ENCODE measurements at regions not wholly inside any gene's neighbourhood (a gene's known extent, or its start where the extent isn't known, plus 50 kb on each side); places are given as distances from the start of the nearest gene placed in this dataset.
"Not testable (repeated sequence)": the region's sequence is repeated elsewhere in the genome, so short reads cannot be mapped to it uniquely, and the experiment has no call there.

- no peak for DNase-seq
These were observed 220.3 kb downstream of the CSNK1G3 start for GRCh38 chr5:123732257-123732656.

GRCh38 chr5:123722451-123722850 is 210.5 kb downstream of the CSNK1G3 start:
- DNase-seq, result no peak

GRCh38 chr5:123721675-123722276 is 209.8 kb downstream of the CSNK1G3 start:
- no peak for DNase-seq

DNA sequence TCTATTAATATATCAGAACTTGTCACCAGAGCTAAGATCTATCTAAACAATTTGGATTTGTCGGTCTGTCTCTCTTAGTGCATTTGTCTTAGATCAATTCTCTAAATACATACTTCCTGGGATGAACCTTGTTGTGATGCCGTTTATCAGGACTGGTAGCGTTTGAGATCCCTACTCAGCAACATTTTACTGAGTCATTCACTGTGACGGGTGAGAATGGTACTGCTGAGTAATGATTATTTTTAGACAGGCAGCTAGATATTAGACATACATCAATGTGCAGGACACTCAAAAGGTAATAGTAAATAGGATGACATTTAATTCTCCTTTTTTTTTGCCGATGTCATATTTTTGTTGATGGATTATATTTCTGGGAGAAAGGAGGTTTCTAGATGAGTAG is 209.0 kb downstream of the CSNK1G3 start:
- no peak for DNase-seq

- no peak for DNase-seq
These were observed 208.4 kb downstream of the CSNK1G3 start for GRCh38 chr5:123720339-123720738.

- no peak for DNase-seq
These were observed 207.0 kb downstream of the CSNK1G3 start for GRCh38 chr5:123719004-123719403.

GRCh38 chr5:123718238-123718637 is 206.3 kb downstream of the CSNK1G3 start:
- DNase-seq, result no peak

DNA sequence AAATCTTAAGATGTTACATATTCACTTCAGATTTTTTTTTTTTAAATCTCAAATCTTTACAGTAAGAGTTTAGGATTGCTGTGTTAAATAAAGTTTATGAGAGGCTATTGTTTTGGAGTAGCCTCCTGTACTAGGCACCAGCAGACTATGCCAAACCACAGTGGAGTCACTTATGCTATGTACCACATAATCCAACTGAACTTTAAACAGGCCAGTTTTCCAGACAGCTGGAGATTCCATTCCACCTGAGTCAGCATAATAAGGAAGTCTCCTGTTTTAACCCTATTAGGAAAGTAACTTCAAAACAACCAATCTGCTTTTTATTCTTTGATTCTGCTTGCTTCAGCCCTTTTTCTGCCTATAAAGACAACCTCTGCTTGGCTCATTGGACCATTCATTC is 205.2 kb downstream of the CSNK1G3 start:
- no peak for DNase-seq

- DNase-seq, result no peak
These were observed 198.1 kb downstream of the CSNK1G3 start for GRCh38 chr5:123710031-123710430.

DNA sequence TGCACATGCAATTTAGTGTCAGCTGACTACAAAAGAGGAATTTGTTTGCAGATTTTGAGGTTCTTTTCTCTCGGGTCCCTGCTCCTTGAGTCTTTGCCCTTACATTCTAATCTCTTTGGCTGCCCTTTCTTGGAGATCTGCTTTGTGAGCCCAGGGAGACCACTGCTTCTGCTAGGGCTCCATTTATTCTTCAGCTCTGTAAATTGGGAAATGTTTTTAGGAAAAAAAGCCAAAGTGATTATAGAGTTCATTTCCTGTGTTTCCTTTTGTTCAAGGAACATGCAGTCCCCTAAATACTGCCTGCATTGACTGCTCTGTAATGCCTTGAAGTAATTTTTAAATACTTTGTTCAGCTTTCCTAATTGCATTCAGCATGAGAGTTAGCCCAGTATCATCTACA is 197.4 kb downstream of the CSNK1G3 start:
- no peak for DNase-seq

DNA sequence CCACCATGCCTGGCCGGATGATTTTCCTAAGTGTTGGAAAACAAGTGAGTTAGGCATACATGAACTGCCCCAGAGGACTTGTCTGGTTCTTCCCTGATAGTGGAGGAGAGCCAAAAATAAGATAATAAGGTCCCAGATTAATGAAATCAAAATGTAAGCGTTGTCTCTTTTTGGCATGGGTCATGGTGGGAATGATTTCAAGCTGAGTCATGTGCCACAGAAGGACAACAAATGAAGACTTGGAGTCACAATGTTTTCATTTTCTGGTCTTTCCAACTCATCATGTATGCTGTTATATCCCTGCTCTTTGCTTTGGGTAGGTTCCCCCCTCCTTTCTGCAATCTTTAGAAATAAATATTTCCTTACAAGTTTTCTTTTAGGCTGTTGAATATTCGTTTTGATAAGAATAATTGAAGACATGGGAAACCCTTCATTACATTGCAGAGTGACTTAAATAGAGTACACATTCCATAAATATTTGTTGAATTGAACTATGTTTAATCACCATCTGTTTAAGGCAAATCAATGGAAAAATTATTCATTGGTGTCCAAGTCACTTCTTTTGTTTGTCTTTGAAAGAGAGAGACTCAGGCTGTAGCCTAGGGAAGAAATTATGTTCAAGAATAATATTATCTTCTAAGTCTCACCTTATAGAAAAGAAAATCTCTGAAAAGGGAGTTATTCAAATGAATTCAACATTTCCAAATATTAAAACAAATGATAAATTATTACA is 196.3 kb downstream of the CSNK1G3 start:
- DNase-seq, result no peak

DNA sequence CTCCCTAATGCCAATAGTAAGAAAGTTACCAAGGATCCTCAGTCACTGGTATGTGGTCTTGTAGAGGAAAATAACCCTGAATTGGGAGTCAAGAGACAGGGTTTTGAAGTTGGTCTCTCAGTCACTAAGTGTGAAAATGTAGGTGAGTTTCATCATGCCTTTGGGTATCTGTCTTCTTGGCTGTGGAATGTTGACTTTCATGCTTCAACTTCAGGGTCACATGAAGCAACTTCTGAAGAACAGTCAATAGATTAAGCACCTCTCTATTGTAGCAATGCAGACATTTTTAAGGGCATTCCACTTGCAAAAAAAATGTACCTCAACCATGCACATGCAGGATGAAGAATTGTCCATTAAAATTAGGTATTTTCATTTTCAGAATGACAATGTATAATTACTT is 194.6 kb downstream of the CSNK1G3 start:
- DNase-seq, result no peak

GRCh38 chr5:123705741-123706140 is 193.8 kb downstream of the CSNK1G3 start:
- no peak for DNase-seq

GRCh38 chr5:123701511-123702200 is 189.7 kb downstream of the CSNK1G3 start:
- DNase-seq, result no peak

- no peak for DNase-seq
These were observed 188.8 kb downstream of the CSNK1G3 start for GRCh38 chr5:123700624-123701287.

DNA sequence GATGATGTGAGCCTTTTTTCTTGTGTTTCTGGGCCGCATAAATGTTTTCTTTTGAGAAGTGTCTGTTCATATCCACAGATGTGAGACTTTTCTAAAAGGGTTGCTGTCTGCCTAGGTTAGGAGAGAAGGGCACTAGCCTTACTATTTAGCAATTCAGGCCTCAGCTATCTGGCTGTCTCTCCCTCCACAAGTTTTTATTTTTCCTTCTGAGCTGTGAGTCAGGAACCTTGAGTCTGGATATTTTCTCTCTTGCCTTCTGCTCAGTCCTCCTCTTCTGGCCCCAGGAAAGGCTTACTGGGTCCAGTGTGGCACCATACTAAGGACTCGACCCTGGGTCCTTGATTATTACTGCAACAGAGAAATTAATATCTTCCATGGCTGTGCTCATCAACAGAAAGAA is 187.6 kb downstream of the CSNK1G3 start:
- no peak for DNase-seq

GRCh38 chr5:123698937-123699336 is 187.0 kb downstream of the CSNK1G3 start:
- not testable (repeated sequence) for DNase-seq

GRCh38 chr5:123696921-123697341 is 185.0 kb downstream of the CSNK1G3 start:
- DNase-seq, result no peak

DNA sequence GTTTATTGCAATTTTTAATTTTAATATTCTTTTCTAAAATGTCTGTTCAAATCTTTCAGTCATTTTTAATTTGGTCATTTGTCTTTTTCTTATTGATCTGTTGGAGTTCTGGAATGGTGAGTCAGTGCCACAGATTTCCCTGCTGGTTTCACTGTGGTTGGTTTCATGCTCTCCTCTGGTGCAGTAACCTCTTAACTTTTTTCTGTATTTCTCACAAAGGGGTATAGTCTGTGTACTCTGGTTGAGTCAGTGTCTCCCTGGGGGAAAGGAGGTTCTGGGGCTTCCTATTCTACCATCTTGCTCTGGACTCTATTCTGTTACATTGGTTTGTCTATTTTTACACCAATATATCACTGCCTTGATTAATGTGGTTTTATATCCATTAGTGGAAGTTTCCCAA is 178.8 kb downstream of the CSNK1G3 start:
- DNase-seq, result no peak

DNA sequence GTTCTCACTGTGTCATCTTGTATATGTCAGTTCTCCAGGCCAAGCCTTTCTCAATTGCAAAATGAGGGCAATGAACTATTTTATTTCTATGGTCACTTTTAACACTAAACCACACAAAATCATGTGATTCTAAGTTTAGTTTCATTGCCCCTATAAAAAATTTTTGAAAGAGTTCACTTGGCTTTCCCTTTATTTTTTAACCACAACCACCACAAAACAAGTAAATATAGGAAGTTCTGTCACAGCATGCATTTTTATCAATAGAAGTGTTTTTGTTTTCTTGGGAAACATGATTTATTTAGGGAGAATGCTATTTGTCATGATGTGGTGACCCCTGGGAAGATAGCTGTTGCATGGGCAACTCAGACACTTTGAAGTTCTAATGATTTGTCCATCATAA is 169.1 kb downstream of the CSNK1G3 start:
- no peak for DNase-seq

DNA sequence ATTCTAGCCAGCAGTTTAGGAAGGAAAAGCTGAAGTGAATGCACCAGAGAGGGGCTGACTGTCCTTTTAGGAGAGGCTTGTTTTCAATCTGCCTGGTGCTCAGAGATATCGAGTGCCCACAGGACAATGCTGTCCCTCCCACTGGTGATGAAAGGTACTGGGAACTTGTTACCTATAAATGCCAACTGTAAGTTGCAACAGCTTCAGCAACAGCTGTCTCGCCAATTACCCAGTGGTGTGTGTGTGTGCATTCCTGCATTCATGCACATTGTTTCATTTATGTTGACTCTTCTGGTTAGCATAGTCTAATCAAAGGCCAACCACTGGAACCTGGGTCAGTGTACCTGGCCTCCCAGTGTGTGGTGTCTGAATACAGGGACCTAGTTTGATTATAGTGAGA is 161.1 kb downstream of the CSNK1G3 start:
- DNase-seq, result no peak

DNA sequence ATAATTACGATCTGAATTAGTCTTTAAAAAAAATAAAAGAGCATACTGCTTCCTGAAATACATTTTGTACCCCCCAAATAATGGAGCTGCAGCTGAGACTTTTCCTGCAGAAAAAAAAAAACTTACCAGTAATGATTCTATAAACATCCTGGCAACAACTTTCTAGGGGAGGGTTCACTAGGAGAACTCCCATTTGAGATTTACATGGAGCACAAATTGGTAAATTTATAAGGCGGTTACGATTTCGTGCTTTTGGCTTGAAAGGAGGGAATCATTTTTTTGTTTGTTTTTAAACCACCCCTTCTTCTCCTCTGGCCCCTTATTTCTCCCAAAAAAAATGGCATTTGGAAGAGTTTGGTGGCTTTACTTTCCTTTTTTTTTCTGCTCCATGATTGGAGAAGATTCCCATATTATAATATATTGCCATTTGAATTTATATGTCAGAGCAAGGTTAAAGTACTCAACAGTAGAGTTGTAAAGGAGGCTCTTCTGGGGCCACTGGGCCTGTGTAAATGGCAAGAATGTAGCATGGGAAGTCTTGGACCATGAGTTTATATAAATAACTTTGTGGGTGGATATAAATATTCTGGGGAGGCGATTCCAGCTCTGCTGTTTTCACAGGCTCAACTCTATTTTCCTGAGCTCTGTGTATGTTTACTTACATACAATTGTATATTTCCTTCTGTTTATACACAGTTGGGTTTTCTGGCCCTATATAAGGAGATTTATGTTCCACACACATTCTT is 159.9 kb downstream of the CSNK1G3 start:
- DNase-seq, result no peak

- peak; percentile 39 for DNase-seq
These were observed 159.1 kb downstream of the CSNK1G3 start for GRCh38 chr5:123671042-123671441.
